ENCODE measurements at regions not wholly inside any gene's neighbourhood (a gene's known extent, or its start where the extent isn't known, plus 50 kb on each side); places are given as distances from the start of the nearest gene placed in this dataset.
"Not testable (repeated sequence)": the region's sequence is repeated elsewhere in the genome, so short reads cannot be mapped to it uniquely, and the experiment has no call there.

DNA sequence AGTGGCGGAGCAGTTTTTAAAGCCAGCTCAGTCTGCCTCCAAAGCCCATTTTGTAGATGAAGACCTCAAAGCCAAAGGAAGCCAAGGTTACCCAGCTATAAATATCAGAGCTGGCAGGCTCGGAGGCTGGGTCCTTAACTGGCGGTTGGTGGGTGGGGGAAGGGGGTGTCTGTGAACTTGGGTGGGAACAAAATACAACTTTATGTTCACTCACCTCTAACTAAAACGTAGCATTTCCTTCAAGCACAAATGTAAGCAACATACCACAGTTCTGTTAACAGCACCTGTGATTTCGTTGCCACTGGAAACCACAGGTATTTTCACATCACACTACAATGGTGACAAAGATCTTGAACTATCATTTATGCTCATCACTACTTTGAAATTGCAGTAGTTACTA lies 99.7 kb upstream of the SYT13 start:
- no peak for DNase-seq (ENCODE audit: low spot score)
- Mint-ChIP-seq H3K36me3 (ENCODE audit: low read depth) (no peaks in the 10 kb centered on the region), H3K27me3 (ENCODE audit: low read depth) (peaks cover 33% of the 10 kb centered on the region), H3K27ac (no peak overlapping the region), H3K4me3 (ENCODE audit: low read depth) (no peak overlapping the region), H3K9me3 (no peaks in the 10 kb centered on the region), H3K4me1 (ENCODE audit: low read depth) (peaks cover 12% of the 10 kb centered on the region)
- intact Hi-C loops (cut with micrococcal nuclease) = no loop called here

DNA sequence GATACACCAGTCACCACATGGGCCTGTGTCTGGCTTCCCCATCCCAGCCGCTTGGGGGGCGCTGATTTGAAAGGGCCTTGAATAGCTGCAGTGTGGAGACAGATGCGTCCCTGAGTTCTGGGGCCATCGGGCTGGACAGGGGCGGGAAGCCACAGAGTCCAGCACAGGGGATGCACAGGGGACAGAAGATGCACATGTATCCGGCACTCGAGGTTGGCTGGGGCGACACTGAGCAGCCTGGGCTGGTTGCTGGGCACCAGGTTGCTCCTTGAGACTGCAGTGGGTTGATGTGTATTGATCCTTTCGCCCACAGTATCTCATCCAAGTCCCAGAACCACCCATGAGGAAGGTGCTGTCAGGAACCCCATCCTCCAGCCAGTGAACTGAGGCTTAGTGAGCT lies 99.3 kb upstream of the SYT13 start:
- H3K4me3 Mint-ChIP-seq (ENCODE audit: low read depth) = no peak overlapping the region
- peaks cover 31% of the 10 kb centered on the region for H3K27me3 Mint-ChIP-seq (ENCODE audit: low read depth)
- H3K4me1 Mint-ChIP-seq (ENCODE audit: low read depth) = peaks cover 12% of the 10 kb centered on the region
- H3K27ac Mint-ChIP-seq = no peak overlapping the region
- no peaks in the 10 kb centered on the region for H3K36me3 Mint-ChIP-seq (ENCODE audit: low read depth)
- no peak for DNase-seq (ENCODE audit: low spot score)
- intact Hi-C loops (cut with micrococcal nuclease) = no loop called here
- H3K9me3 Mint-ChIP-seq = no peaks in the 10 kb centered on the region

DNA sequence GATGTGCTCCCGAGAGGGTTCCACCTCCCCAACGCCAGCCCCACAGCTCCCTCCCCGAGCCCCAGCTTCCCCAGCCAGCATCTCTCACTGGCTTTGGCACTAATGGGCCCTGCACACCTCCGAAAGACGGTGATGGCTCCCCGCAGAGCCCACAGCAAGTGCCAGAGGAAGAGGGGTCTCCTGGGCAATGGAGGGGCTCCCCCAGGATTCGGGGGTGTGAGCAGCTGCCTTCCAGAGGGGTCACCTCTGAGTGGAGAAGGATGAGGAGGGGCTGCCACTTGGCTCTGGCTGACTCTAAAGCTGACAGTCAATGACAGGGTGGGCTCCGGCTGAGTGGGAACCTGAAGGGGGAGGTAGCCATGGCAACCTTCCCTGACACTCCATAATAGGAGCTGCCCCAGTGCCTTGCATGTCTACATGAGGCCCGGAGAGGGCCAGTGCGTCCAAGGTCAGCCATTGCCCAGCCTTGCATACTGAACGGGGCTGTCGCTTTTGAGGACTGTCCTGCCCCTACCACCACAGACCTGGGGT lies 98.6 kb upstream of the SYT13 start:
- Mint-ChIP-seq H3K4me3 (ENCODE audit: low read depth) (no peak overlapping the region), H3K27ac (no peak overlapping the region), H3K36me3 (ENCODE audit: low read depth) (no peaks in the 10 kb centered on the region), H3K4me1 (ENCODE audit: low read depth) (peaks cover 12% of the 10 kb centered on the region), H3K27me3 (ENCODE audit: low read depth) (peaks cover 30% of the 10 kb centered on the region), H3K9me3 (no peaks in the 10 kb centered on the region)
- DNase-seq (ENCODE audit: low spot score) = no peak
- intact Hi-C loops (cut with micrococcal nuclease) = no loop called here

DNA sequence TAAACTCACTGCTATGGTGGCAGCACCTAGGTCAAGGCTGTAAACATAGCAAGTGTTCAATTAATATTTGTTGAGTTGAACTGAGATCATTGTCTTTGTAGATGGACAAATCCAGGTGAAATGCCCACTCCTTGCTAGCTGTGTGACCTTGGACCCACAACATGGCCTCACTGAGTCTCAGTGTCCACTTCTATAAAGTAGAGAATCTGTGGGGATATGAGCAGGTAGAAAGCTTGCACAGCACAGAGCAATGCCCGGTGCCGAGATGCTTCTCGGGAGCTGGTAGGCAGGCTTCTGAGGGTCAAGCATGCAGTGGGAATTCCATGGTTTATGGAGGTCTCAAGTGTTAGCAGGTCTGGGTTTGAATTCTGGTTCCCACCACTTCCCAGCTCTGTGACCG lies 97.9 kb upstream of the SYT13 start:
- Mint-ChIP-seq H3K9me3 (no peaks in the 10 kb centered on the region), H3K4me3 (ENCODE audit: low read depth) (no peak overlapping the region), H3K27me3 (ENCODE audit: low read depth) (peaks cover 30% of the 10 kb centered on the region), H3K4me1 (ENCODE audit: low read depth) (peaks cover 12% of the 10 kb centered on the region), H3K36me3 (ENCODE audit: low read depth) (no peaks in the 10 kb centered on the region), H3K27ac (no peak overlapping the region)
- no peak for DNase-seq (ENCODE audit: low spot score)
- intact Hi-C loops (cut with micrococcal nuclease) = no loop called here

DNA sequence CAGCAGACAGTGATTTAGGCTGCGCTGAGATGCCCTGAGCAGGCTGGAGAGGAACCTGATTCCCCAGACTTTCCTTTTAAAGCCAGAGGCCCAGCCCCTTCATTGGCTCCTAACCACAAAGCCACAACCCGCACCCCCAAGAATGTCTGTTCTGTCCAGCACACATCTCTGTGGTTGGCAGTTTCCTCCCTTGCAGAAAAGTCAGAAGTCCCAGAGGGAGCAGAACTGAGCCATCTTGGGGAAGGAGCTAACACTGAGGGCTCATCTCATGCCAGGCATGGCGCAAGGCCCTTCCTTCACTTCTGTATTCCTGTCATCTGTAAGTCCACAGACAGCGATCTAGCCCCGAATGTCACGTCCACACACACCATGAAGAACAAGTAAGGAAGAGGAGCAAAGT lies 97.1 kb upstream of the SYT13 start:
- Mint-ChIP-seq H3K27ac (no peak overlapping the region), H3K4me3 (ENCODE audit: low read depth) (no peak overlapping the region), H3K4me1 (ENCODE audit: low read depth) (peaks cover 12% of the 10 kb centered on the region), H3K27me3 (ENCODE audit: low read depth) (peaks cover 27% of the 10 kb centered on the region), H3K9me3 (no peaks in the 10 kb centered on the region), H3K36me3 (ENCODE audit: low read depth) (no peaks in the 10 kb centered on the region)
- intact Hi-C loops (cut with micrococcal nuclease) = no loop called here
- DNase-seq (ENCODE audit: low spot score) = no peak

DNA sequence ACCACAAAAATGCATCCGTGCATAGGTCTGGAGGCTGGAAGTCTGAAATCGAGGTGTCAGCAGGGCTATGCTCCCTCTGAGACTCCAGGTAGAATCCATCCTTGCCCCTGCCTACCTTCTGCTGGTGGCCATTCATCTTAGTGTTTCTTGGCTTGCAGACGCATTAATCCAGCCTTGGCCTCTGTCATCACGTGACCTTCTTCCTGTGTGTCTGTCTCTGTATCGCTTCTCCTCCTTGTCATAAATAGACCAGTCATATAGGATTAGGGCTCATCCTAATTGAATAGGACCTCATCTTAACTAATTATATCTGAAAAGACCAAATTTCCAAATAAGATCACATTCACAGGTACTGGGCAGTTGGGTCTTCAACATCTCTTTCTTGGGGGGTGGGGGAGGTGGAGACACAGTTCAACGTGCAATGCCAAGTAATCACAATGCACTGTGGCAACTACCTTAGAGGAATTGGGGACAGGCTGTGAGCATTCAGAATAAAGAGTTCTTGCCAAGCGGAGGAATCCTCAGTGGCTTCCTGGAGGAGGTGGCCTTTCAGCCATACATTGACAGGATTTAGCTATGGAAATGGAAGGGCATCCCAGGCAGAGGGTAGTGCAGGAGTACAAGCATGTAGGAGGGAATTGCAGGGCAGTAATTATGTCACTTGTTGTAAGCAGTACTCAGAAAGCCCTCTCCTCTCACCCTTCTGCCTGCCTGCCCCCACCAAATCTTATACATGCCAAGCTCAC lies 96.2 kb upstream of the SYT13 start:
- H3K27ac Mint-ChIP-seq = no peak overlapping the region
- H3K4me1 Mint-ChIP-seq (ENCODE audit: low read depth) = peaks cover 12% of the 10 kb centered on the region
- peaks cover 25% of the 10 kb centered on the region for H3K27me3 Mint-ChIP-seq (ENCODE audit: low read depth)
- DNase-seq (ENCODE audit: low spot score) = no peak
- no peaks in the 10 kb centered on the region for H3K9me3 Mint-ChIP-seq
- intact Hi-C loops (cut with micrococcal nuclease) = no loop called here
- H3K36me3 Mint-ChIP-seq (ENCODE audit: low read depth) = no peaks in the 10 kb centered on the region
- H3K4me3 Mint-ChIP-seq (ENCODE audit: low read depth) = no peak overlapping the region

DNA sequence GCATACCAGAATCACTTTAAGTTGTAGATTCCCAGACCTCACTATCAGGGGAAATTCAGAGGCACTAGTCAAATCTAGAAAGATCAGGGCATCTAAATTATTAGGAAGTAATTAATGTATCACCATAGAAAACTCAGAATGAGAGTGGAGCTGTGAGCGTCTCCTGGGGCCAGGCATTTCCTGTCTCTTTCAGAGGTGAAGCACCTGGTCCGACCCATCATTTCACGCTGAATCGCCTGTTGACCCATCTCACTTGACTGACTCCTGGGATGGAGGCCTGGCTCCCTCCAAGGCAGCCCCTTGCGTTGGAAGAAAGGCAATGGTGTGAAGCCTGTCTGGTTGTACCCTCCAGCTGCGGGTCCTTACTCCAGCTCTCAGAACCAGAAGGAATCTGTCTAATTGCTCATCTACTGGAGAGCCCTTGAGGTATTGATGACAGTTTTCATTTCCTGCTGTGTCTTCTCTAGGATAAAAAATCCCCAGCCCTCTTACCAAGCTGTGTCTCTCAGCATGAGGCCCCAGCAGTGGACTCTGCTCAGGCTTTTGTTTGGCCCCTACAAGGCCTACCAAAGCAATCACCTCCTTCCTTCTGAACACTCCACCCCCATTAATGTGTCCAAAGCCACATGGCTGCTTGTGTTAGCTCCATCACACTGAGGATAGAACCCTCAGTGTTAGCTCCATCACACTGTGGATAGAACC lies 93.2 kb upstream of the SYT13 start:
- H3K9me3 Mint-ChIP-seq = no peaks in the 10 kb centered on the region
- peaks cover 16% of the 10 kb centered on the region for H3K4me1 Mint-ChIP-seq (ENCODE audit: low read depth)
- no peaks in the 10 kb centered on the region for H3K36me3 Mint-ChIP-seq (ENCODE audit: low read depth)
- intact Hi-C loops (cut with micrococcal nuclease) = no loop called here
- peaks cover 24% of the 10 kb centered on the region for H3K27me3 Mint-ChIP-seq (ENCODE audit: low read depth)
- no peak overlapping the region for H3K4me3 Mint-ChIP-seq (ENCODE audit: low read depth)
- H3K27ac Mint-ChIP-seq = no peak overlapping the region
- no peak for DNase-seq (ENCODE audit: low spot score)

DNA sequence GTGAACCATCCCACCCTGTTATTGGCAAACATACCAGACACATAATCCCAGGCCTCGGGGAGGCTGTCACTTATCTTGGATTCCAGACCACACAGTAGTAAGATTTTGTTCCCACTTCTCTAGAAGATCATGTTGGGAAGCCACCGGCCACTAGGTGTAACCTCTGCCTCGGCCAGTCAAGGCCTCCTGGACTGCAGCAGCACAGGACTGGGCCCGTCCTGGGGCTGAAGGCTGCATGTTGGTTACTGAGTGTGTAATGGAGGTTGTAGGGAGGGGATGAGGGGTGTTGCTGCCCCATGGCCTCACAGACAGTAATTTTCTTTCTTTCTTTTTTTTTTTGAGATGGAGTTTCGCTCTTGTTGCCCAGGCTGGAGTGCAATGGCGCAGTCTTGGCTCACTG lies 92.4 kb upstream of the SYT13 start:
- Mint-ChIP-seq H3K27me3 (ENCODE audit: low read depth) (peaks cover 22% of the 10 kb centered on the region), H3K36me3 (ENCODE audit: low read depth) (no peaks in the 10 kb centered on the region), H3K4me1 (ENCODE audit: low read depth) (peaks cover 15% of the 10 kb centered on the region), H3K9me3 (no peaks in the 10 kb centered on the region), H3K27ac (no peak overlapping the region), H3K4me3 (ENCODE audit: low read depth) (no peak overlapping the region)
- DNase-seq (ENCODE audit: low spot score) = no peak
- intact Hi-C loops (cut with micrococcal nuclease) = no loop called here

DNA sequence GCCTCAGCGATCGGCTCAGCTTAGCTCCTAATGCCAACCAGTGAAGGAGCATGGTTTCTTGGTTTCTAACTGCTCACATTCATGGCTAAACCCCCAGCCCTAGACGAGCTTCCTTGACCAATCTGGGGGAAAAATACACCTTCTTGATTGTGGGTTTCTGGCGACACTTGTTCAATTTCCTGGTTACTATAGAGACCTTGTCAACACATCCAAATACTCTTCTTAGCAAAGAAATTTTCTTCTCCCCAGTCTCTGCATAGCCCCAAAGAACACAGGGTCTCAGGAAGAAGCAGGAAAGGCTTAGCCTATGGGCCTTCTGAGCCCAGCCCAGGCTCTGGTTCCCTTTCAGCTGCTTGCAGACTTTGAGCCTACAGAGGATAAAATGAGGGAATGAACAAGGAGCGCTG lies 88.5 kb upstream of the SYT13 start:
- Mint-ChIP-seq H3K27ac (no peak overlapping the region), H3K4me3 (ENCODE audit: low read depth) (no peak overlapping the region), H3K4me1 (ENCODE audit: low read depth) (peaks cover 8% of the 10 kb centered on the region), H3K36me3 (ENCODE audit: low read depth) (no peaks in the 10 kb centered on the region), H3K9me3 (no peaks in the 10 kb centered on the region), H3K27me3 (ENCODE audit: low read depth) (peaks cover 13% of the 10 kb centered on the region)
- intact Hi-C loops (cut with micrococcal nuclease) = no loop called here
- no peak for DNase-seq (ENCODE audit: low spot score)

DNA sequence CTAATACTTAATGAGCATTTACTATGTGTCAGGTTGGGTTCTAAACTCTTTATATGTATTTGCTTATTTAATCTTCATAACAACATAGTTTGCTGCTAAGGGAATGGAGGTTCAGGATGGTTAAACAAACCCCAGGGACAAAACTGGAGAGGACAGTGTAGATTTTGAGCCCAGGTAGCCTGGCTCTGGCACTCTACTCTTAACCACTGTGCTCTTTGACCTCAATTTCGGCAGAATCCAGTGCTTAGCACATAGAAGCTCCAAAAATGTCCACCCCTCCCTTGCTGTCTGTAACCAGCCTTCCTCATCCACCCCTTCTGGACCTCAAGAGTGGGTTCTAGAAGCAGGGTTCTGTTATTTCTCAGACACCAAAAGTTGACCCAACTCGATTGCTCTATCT lies 88.0 kb upstream of the SYT13 start:
- peaks cover 13% of the 10 kb centered on the region for H3K27me3 Mint-ChIP-seq (ENCODE audit: low read depth)
- H3K9me3 Mint-ChIP-seq = no peaks in the 10 kb centered on the region
- intact Hi-C loops (cut with micrococcal nuclease) = no loop called here
- DNase-seq (ENCODE audit: low spot score) = no peak
- no peaks in the 10 kb centered on the region for H3K36me3 Mint-ChIP-seq (ENCODE audit: low read depth)
- H3K4me1 Mint-ChIP-seq (ENCODE audit: low read depth) = peaks cover 8% of the 10 kb centered on the region
- H3K27ac Mint-ChIP-seq = no peak overlapping the region
- H3K4me3 Mint-ChIP-seq (ENCODE audit: low read depth) = no peak overlapping the region

DNA sequence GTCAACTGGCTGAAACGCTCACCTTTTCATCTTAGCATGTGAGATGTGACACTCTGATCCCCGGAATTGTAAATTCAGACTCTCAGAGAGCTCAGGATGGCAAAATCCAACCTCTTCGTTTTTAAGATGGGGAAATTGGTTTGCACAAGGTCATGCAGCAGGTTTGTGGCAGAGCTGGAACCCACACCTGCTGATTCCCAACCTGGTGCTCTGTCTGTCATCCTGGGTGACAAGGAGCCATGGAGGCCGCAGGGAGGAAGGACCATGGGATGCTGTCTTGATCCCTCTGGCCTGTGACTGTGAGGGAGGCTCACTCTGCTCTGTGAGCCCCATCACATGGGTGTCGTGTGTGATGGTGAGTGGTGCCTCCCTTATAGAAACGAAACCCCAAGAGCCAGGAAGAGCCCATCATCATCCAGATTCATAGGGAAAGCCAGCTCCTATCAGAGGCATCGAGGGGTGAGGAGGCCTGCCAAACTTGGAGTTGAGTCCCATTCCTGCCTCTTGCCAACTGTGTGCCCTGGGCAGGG lies 87.4 kb upstream of the SYT13 start:
- intact Hi-C loops (cut with micrococcal nuclease) = no loop called here
- peaks cover 13% of the 10 kb centered on the region for H3K27me3 Mint-ChIP-seq (ENCODE audit: low read depth)
- no peak overlapping the region for H3K4me3 Mint-ChIP-seq (ENCODE audit: low read depth)
- DNase-seq (ENCODE audit: low spot score) = no peak
- no peaks in the 10 kb centered on the region for H3K9me3 Mint-ChIP-seq
- H3K36me3 Mint-ChIP-seq (ENCODE audit: low read depth) = no peaks in the 10 kb centered on the region
- peaks cover 8% of the 10 kb centered on the region for H3K4me1 Mint-ChIP-seq (ENCODE audit: low read depth)
- H3K27ac Mint-ChIP-seq = no peak overlapping the region

DNA sequence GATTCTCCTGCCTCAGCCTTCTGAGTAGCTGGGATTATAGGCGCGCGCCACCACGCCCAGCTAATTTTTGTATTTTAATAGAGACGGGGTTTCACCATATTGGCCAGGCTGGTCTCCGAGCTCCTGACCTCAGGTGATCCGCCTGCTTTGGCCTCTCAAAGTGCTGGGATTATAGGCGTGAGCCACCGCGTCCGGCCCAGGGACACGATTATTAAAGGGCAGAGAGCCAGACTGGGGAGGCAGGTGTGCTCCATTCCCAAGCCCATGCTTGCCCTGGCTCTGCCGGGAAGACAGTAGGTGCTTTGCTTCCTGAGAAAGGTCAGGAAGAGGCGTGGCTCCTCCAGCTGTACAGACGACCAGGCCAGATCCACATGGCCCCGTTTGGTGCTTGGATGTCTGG lies 86.3 kb upstream of the SYT13 start:
- H3K4me3 Mint-ChIP-seq (ENCODE audit: low read depth); DNase-seq (ENCODE audit: low spot score); intact Hi-C loops (cut with micrococcal nuclease): not testable (repeated sequence)

More for the DNA sequence above, 86.3 kb upstream of the SYT13 start:
- H3K36me3 Mint-ChIP-seq (ENCODE audit: low read depth); H3K27ac Mint-ChIP-seq; H3K9me3 Mint-ChIP-seq; H3K4me1 Mint-ChIP-seq (ENCODE audit: low read depth): not testable (repeated sequence)
- peaks cover 19% of the 10 kb centered on the region for H3K27me3 Mint-ChIP-seq (ENCODE audit: low read depth)

Data from activated T-helper 2 cell treated with anti-CD3 and anti-CD28 coated beads, Interferon-gamma antibody, Interleukin-2, Interleukin-4, amounts not matched to agents 10 μg/mL and 5 μg/mL and 100 μg/mL, durations not matched to agents 14 hours and 24 hours and 36 hours (primary cell).